IPS-NIHi11 (cell line): ENCODE measurements at regions not wholly inside any gene's neighbourhood (a gene's known extent, or its start where the extent isn't known, plus 50 kb on each side); places are given as distances from the start of the nearest gene placed in this dataset.
A peak's percentile ranks its signal among the peaks of the same experiment; 100 is the strongest.

Experiments
- DNase-seq: peaks from one replicate; pipeline ENCODE4 v3.0.0; 2012; ENCODE audit warnings: mixed read lengths, low spot score

- DNase-seq = no peak
These were observed 109.6 kb upstream of the MOCS2 start for GRCh38 chr5:53219174-53219573.

- DNase-seq = no peak
These were observed 110.1 kb upstream of the MOCS2 start for GRCh38 chr5:53219610-53220009.

GRCh38 chr5:53233645-53234405 is 124.3 kb upstream of the MOCS2 start:
- DNase-seq = no peak

- DNase-seq = no peak
These were observed 127.1 kb upstream of the MOCS2 start for GRCh38 chr5:53236683-53237082.

GRCh38 chr5:53237876-53238275 is 128.3 kb upstream of the MOCS2 start:
- no peak for DNase-seq

- DNase-seq = no peak
These were observed 129.9 kb upstream of the MOCS2 start for GRCh38 chr5:53239301-53239990.

- no peak for DNase-seq
These were observed 131.1 kb upstream of the MOCS2 start for GRCh38 chr5:53240661-53241060.

- no peak for DNase-seq
These were observed 132.0 kb upstream of the MOCS2 start for GRCh38 chr5:53241572-53241971.

- no peak for DNase-seq
These were observed 133.8 kb upstream of the MOCS2 start for GRCh38 chr5:53243403-53243802.

GRCh38 chr5:53246042-53246836 is 136.7 kb upstream of the MOCS2 start:
- DNase-seq = no peak

GRCh38 chr5:53249529-53250200 is 140.1 kb upstream of the MOCS2 start:
- no peak for DNase-seq

GRCh38 chr5:53250201-53250550 is 140.6 kb upstream of the MOCS2 start:
- no peak for DNase-seq

GRCh38 chr5:53253421-53253871 is 143.9 kb upstream of the MOCS2 start:
- DNase-seq = no peak

- no peak for DNase-seq
These were observed 147.2 kb upstream of the MOCS2 start for GRCh38 chr5:53256746-53257145.

- DNase-seq = no peak
These were observed 148.3 kb upstream of the MOCS2 start for GRCh38 chr5:53257806-53258373.

GRCh38 chr5:53259176-53259575 is 149.6 kb upstream of the MOCS2 start:
- DNase-seq = no peak

- no peak for DNase-seq
These were observed 150.9 kb upstream of the MOCS2 start for GRCh38 chr5:53260446-53260845.

- no peak for DNase-seq
These were observed 151.7 kb upstream of the MOCS2 start for GRCh38 chr5:53261245-53261644.

GRCh38 chr5:53262348-53262970 is 152.9 kb upstream of the MOCS2 start:
- peak; percentile 39 for DNase-seq

- DNase-seq = no peak
These were observed 153.6 kb upstream of the MOCS2 start for GRCh38 chr5:53263151-53263550.

GRCh38 chr5:53265043-53265442 is 155.5 kb upstream of the MOCS2 start:
- DNase-seq = no peak
